GM19452 (cell line): ENCODE measurements at regions not wholly inside any gene's neighbourhood (a gene's known extent, or its start where the extent isn't known, plus 50 kb on each side); places are given as distances from the start of the nearest gene placed in this dataset.
"Not testable (repeated sequence)": the region's sequence is repeated elsewhere in the genome, so short reads cannot be mapped to it uniquely, and the experiment has no call there.

Experiments used
- ATAC-seq: cut with Tn5 transposase; IDR thresholded peaks from one replicate; pipeline ENCODE4 v1.9.1; 2021; ENCODE audit not compliant: unreplicated experiment

DNA sequence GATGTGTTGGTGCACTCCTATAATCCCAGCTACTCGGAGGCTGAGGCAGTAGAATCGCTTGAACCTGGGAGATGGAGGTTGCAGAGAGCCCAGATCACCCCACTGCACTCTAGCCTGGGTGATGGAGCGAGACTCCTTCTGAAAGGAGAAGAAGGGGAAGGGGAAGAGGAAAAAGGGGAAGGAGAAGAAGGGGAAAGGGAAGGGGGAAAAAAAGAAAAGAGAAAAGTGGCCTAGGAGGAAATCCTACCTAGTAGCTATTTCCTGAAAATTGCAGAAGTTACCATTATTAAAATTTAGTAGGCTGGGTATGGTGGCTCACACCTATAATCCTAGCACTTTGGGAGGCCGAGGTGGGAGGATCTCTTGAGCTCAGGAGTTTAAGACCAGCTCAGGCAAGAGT, 67.4 kb downstream of the ARRDC3 start:
- ATAC-seq = no peak

DNA sequence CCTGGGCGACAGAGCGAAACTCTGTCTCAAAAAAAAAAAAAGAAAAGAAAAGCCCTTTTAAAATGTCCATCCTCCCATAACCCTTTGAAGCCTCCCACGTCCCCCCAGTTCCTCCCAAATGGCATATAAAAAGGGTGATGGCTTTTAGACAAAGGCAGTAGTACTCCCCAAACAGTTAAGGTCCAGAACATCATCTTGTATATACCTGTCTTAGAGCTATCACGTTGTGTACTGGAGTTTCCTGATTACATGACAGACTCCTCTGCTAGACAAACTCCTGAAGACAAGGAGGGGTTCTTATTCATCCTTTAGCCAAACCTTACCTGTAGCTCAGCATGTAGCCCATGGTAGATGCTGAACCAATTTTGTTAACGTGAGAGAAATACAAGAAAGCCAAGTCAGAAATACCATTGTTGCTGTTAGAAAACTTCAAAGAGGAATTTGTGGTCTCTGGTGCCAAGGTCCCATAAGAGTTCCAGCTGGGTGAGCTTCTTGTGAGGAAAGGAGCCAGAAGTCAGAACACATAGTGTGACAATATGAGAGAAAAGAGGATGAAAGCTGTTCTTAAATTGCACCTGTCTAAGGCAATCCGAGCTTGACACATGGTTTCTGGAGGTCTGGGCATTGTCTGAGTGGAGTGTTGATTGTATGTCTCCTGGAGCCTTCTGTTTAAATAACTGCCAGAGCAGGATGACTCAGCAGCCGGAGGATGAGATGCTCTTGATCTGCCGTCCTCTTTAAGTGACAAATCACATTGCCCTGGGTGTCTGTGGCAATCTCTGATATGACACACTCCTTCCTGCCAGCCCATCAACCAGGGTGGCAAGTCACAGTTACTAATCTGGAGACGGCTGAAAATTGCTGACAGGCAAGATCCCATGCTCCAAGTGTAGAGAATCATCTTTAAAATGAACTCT, 69.1 kb downstream of the ARRDC3 start:
- peak; percentile 42 for ATAC-seq

DNA sequence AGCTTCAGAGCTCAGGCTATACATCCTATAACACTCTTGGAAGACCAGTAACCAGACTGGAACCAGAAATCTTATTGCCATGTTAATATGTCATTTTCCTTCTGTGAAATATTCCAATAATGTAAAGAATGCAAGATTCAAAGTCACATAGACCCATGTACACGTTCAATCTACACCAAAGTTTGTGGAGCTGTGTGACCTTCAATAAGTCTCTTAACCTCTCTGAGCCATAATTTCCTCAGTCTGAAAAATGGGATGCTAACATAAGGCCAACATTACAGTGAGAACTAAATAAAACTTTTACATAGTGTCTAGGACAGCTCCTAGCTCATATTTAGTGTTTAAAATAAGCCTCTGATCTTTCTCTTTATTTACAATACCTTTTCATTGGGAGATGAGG, 70.4 kb downstream of the ARRDC3 start:
- ATAC-seq = no peak

DNA sequence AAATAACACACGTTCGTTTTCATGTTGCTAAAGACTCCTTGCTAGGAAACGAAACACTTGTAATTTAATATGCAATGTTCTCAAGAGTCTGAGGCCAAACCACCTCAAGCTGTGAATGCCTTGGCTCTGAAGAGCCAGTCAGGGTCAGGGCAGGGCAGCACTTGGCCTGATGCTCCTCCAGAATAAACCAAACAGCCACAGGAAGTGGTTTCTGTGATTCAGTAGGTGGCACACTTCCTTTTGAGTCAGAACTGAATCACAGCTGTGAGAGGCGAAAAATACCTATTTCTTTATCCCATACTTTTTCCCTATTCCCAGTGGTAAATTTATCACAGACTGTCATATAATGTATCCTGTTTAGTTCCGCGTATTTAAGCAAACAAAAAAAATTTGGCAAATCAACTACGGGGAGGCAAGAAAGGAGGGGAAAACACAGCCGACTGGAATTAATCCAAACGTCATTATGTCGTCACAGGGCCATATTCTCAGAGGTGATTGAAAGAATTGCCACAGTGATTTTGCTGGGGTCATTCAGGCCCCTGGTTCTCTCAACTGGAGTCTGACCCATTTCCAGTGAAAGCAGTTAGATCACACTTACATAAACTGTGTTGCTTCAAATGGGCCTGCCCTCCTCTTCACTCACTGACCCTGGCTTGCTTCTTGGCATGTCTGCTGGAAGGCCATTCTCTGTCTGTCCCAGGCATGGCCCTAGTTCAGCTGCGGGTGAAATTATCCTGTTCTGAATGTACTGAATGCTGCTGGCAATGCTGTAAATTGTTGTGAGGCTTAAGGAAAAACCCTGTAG, 71.2 kb downstream of the ARRDC3 start:
- peak; percentile 93 for ATAC-seq

DNA sequence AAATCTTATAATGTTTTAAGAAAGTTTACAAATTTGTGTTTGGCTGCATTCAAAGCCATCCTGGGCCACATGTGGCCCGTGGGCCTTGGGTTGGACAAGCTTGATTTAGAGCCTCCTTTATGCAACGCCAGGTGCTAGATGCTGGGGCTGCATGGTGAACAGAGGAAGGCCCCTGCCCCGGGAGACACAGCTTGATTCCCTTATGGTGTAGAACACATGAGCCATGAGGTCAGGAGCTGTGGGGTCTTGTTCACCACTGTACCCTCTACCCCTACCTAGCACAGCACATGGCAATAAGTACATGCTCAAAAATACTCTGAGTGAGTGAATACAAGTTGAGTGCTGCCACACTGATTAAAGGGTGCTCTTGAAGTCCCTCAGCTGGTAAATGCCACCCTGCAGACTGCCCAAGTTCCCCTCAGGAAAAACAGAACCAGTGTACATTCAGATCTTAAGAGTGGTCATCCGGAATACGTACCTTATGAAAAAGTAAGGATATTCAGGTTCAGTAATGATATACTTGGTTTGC, 71.9 kb downstream of the ARRDC3 start:
- ATAC-seq = peak; percentile 20

DNA sequence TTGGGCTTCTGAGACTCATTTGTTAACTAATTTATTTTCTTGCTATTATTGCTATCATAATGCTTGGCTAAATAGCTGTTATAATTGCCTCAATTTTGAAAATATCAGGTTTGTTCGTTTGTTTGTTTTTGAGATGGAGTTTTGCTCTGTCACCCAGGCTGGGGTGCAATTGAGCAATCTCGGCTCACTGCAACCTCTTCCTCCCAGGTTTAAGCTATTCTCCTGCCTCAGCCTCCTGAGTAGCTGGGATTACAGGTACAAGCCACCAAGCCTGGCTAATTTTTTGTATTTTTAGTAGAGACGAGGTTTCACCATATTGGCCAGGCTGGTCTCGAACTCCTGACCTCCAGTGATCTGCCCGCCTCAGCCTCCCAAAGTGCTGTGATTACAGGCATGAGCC, 75.0 kb downstream of the ARRDC3 start:
- ATAC-seq = not testable (repeated sequence)

DNA sequence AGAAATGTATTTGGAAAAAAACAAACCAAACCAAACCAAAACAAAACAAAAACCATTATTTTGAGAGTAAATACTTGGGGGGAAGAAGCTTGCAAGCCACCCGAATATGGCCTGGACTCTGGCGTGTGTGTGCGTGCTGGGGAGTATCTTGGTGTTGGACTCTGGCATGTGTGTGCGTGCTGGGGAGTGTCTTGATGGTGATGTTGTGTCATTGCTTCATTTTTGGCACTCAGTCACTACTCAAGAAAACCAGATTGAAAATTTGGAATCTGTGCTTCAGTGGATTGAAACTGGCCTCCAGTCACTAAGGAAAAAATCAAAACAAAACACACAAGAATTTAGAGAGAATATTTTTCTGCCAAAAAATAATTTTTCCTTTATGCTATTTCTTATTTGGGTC, 76.1 kb downstream of the ARRDC3 start:
- ATAC-seq = no peak

DNA sequence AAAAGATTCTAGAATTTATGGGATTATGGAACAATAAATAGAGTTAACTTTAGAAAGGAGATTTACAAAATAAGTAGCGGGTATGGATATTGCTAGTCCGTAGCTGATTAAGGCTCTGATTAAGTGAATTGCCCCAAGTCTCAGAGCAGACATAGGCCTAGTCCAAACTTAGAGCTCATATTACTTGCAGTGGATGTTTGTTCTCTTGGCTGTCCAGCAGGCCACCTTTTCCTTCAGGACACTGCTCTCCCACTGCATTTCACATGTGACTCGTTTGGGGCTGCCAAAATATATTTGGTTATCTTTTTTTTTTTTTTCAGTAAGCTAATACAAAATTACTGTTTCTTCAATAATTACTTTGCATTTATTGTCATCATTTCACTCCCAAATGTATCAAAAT, 76.6 kb downstream of the ARRDC3 start:
- no peak for ATAC-seq

DNA sequence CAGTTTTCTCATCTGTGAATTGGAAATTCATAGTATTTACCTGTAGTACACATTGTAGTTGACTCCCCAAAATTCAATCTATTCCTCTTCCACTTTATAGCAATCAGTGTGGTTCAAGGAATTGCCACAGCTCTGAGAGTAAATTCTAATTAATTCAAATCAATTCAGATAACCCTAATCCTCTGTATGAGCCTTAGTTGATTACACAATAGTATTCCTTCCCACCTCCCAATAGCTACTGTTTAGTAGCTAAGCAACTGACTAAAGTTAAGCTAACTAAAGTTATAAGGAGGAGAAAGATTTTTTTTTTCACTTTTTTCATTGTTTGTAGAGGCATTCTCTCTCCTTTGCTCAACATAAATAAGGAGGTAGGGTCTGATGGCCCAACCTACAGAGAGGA, 77.5 kb downstream of the ARRDC3 start:
- no peak for ATAC-seq

DNA sequence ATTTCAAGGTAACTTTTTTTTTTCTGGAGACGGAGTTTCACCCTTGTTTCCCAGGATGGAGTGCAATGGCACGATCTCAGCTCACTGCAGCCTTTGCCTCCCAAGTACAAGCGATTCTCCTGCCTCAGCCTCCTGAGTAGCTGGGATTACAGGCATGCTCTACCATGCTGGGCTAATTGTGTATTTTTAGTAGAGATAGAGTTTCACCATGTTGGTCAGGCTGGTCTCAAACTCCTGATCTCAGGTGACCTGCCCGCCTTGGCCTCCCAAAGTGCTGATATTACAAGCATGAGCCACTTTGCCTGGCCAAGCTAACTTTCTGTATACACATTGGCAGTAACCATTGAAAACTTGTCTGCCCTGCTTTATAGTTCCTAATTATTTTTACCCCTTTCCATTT, 79.1 kb downstream of the ARRDC3 start:
- not testable (repeated sequence) for ATAC-seq

DNA sequence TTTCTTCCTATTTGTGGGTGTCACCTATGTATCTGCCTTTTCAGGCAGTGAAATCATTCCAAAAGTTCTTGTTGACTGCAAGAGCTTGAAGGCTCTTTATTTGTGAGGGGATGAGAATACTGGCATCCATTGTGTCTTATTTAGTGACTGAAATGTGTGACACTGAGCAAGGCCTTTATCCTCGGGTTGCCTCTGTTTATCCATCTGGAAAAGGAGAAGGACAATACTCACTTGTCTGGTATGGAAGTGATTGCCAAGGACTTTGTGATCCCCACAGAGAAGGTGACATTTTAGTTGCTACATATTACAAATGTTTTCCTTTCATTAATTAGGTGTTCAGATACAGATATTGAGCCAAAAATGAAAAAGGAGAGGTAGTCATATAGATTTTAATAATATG, 80.2 kb downstream of the ARRDC3 start:
- no peak for ATAC-seq

DNA sequence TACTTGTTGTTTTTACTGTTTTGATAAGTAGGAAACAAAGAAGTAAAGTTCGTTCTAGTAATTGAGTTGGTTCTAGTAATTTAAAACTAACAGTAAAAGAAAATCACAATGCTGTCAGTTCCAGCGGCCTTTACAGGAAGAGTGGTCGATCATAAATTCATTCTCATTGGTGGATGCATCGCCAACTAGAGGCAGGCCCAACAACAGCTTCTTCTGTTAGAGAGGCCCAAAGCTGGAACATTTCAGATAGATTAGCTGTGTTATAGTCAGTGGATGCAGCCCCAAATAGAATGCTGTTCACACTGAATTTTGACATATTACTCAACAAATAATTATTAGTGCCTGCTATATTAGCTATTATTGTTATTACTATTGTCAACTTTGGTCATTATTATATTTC, 80.8 kb downstream of the ARRDC3 start:
- ATAC-seq = no peak

DNA sequence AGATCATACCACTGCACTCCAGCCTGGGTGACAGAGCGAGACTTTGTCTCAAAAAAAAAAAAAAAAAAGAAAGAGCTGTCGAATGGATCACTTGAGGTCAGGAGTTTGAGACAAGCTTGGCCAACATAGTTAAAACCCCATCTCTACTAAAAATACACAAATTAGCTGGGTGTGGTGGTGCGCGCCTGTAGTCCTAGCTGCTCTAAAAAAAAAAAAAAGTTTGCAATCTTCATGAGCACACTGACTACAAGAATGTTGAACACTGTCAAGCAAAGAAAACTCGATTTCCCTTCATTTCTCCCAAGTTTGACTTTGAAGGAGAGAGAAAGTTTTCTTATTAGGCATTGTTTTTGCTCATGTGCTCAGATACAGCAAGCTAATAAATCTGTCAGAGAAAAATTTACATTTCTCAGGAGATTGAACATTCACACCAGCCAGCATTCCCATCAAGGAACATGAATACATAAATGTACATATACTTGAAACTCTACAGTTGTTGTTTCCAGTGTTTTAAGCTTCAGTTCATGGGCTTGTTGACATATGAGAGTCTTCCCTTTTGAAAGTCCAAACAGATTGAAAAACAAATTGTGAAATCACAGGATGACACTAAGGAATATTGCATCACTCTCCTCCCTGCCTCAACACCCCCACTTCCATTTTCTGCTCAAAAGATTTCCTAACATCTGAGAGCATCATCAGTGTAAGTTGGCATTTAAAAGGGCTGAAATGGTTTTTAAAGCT, 81.8 kb downstream of the ARRDC3 start:
- ATAC-seq = no peak

DNA sequence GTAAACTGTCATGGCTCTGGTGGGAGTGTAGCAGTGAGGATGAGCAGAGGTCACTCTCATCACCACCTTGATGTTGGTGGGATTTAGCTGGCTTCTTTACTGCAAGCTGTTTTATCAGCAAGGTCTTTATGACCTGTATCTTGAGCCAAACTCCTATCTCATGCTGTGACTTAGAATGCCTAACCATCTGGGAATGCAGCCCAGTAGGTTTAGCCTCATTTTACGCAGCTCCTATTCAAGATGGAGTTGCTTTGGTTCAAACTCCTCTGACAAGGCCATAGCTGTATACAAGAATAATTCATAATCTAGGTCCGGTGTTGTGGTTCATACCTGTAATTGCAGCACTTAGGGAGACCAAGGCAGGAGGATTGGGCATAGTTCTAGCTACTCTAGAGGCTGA, 85.1 kb downstream of the ARRDC3 start:
- no peak for ATAC-seq

DNA sequence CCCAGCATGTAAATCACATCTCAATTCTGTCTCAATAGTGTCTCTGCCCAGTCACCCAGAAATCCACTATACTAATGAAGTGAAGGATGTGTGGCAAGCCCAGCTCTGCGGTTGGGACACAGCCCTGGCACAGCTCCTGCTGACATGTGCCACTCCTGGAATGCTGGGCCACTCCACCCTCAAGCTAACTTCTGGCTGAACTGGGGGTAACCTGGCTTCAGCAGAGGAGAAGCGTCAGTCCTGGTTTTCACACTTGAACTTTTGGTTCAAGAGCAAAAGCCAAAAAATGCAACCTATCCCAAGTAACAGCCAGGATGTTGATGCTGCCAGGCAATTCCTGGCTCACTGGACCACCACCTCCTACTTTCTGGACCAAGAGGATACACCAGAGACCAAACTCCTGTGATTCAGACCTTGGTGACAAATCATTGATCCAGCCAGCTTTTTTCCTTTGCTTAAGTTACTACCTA, 86.4 kb downstream of the ARRDC3 start:
- no peak for ATAC-seq

DNA sequence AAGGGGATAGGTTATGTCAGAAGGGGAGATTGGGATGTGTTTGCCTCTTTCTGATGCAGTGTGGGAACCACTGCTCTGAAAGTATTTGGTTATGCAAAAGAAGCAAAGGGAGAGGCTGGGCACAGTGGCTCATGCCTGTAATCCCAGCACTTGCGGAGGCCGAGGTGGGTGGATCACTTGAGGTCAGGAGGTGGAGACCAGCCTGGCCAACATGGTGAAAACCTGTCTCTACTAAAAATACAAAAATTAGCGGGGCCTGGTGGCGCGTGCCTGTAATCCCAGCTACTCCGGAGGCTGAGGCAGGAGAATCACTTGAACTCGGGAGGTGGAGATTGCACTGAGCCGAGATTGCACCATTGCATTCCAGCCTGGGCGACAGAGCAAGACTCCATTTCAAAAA, 87.0 kb downstream of the ARRDC3 start:
- ATAC-seq = not testable (repeated sequence)

DNA sequence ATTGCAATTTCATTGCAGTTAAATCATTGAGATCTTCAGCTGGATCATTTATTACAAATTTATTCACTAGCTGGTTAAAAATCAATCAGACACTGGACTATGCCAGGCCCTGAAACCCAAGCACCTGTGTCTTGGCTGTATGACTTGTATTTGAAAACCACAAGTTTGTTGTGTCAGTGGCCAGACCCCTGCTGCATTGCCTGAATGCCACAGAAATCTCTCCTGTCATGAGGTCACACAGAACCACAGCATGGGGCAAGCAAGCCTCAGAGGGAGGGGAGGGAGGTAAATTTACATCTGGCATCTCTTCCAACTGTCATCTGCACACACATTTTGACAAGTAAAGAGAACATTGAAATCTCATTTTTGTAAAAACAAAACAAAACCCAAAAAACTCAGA, 90.0 kb downstream of the ARRDC3 start:
- ATAC-seq = peak; percentile 99

DNA sequence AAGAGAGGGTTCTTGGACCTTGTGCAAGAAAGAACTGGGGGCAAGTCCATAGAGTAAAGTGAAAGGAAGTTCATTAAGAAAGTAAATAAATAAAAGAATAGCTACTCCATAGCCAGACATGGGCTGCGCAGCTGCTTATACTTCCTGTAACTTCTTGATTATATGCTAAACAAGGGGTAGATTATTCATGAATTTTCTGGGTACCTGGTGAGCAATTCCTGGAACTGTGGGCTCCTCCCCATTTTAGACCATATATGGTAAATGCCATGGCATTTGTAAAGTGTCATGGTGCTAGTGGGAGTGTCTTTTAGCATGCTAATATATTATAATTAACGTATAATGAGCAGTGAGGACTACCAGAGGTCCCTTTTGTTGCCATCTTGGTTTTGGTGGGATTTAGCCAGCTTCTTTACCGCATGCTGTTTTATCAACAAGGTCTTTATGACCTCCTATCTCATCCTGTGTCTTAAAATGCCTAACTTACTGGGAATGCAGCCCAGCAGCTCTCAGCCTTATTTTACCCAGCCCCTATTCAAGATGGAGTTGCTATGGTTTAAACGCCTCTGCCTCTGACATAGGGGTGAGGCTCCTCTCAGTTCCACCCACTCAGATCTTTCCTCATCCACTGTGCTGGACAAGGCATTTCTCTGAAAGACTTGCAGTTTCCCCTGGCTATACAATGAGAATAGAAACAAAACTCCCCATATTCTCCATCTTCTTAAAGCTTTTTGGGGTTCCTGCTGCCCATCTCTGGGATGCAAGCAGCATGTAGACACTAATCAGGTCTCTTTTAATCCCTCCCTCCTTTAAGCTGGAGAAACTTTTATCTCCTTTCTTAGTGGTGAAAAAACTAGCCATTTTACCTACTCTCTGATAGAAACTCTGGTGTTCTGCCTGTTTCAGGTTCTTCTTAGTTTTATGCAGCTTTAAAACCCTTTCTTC, 91.2 kb downstream of the ARRDC3 start:
- ATAC-seq = no peak

DNA sequence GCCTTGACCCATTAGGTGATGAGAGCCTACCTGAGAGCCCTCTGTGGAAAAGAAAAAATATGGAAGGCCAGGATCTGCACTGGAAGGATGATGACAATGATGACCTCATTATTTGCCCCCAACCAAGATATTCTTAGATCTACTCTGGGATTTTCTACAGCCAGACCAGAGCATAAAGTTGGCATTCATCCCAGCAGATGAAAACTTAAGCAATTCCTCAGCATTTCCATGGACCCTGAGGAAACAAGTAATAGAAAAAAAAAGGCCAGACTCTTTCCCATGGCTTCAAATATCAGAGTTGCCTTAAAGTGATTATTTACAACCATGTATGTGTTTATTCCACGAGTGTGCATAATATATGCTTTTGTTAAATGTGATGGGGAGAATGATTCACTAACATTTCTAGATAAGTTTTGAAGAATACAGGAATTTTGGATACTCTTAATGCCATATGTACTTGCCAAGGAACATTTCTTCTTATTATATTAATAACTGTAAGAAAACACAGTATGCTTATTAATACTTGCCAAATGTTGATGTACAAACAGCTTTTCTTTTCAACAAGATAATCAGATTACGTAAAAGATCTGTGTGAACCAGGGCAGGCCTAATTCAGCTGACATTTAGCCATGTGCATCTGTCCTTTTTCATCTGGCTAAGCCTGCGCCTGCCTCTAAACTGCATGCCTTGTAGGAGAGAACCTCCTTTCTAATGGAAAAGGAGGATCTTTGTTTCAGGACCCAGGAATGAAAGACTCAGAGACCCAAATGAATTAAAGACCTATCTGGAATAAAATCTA, 94.8 kb downstream of the ARRDC3 start:
- ATAC-seq = no peak
